Activated CD4-positive, CD25-positive, alpha-beta regulatory T cell treated with anti-CD3 and anti-CD28 coated beads, Interleukin-2, amount 50 U/mL, for 24 hours (primary cell): ENCODE measurements at regions not wholly inside any gene's neighbourhood (a gene's known extent, or its start where the extent isn't known, plus 50 kb on each side); places are given as distances from the start of the nearest gene placed in this dataset.

Experiments
- ATAC-seq, 2 donors: fragments of 150-1000 bp; cut with Tn5 transposase; one replicate each; pipeline ENCODE4 v1.10.0; 2021; ENCODE audit warnings: mild to moderate bottlenecking in 1 of 2, moderate library complexity in 1 of 2

DNA sequence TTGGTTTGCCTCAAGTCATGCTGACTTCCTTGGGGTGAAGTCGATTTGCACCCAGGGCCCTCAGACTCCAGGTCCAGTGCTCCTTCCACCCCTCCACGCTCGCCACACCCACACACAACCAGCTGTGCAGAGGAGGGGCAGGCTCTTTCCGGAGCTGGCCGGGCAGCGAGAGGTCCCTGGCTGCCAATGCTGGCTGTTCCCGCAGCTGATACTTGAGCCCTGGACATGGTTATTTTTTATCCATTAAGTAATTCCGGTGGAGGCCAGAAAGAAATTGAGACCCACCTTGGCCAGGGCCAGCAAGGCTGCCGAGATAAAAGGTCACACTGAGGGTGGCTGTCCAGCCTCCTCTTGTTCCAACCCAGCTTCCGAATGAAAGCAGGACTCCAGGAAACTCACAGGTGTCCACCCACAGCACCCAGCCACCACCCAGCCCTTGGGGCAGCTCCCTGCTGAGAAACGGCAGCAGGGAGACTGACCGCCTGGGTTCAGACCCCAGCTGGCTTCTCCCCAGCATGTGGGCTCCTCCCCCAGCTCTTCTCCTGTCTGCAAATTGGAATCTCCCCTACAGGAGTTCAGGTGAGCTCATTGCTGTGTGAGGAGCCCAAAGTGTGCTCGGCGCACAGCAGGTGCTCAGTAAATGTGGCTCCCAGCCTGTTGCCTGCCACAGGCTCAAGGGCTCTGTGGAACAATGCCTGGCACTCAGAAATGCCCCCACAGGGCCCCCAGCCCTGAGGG lies 77.8 kb downstream of the PDGFA start:
- no peak for ATAC-seq

DNA sequence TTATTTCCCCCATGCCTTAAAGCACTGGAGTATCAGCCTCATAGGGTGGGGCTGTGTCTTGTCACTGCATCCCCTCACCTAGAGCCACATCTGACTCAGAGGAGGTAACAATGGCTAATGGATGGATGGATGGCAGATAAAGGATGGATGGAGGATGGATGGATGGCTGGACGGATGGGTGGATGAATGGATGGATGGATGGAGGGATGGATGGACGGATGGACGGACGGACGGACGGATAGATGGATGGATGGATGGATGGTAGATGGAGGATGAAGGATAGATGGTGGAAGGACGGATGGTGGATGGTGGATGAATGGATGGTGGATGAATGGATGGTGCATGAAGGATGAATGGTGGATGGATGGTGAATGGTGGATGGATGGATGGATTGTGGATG lies 77.2 kb downstream of the PDGFA start:
- no peak for ATAC-seq

- ATAC-seq, result no peak
These were observed 76.3 kb downstream of the PDGFA start for GRCh38 chr7:443279-443833.

DNA sequence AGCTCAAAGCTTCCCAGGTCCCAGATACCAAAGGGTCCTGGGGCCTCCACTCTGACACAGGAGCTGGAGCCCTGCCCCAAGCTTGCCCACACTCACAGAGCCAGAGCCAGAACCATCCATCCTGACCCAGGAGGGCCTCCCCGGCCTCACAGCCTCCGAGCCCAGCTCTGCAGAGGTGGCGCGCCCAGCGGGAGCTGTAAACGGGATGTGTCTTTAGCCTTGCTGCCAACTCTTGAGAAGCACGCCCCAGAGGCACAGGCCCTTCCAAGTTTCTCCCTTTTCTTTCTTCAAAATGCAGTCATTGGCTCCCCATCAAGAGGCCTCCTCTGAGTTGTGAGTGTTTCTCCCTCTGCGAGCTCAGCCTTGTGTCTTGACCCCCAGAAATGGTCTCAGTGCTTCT lies 75.0 kb downstream of the PDGFA start:
- ATAC-seq, result no peak

DNA sequence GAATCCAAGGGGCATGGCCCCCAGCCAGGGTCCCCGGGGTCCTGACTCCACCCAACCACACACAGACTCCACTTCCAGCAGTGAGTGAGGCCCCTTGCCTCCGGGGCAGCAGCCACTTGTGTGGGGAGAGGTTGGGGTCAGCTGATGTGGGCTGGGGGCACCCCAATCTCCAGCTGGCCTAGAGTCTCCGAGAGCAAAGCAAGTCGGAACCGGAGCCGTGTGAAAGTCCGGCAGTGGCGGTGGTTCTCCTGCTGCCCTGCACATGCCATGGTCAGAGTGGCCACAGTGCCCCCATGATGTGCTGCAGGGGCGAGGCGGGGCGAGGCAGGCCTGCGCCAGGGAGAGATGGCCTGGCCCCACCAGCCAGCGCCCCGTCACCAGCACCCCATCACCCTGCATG lies 74.6 kb downstream of the PDGFA start:
- no peak for ATAC-seq

DNA sequence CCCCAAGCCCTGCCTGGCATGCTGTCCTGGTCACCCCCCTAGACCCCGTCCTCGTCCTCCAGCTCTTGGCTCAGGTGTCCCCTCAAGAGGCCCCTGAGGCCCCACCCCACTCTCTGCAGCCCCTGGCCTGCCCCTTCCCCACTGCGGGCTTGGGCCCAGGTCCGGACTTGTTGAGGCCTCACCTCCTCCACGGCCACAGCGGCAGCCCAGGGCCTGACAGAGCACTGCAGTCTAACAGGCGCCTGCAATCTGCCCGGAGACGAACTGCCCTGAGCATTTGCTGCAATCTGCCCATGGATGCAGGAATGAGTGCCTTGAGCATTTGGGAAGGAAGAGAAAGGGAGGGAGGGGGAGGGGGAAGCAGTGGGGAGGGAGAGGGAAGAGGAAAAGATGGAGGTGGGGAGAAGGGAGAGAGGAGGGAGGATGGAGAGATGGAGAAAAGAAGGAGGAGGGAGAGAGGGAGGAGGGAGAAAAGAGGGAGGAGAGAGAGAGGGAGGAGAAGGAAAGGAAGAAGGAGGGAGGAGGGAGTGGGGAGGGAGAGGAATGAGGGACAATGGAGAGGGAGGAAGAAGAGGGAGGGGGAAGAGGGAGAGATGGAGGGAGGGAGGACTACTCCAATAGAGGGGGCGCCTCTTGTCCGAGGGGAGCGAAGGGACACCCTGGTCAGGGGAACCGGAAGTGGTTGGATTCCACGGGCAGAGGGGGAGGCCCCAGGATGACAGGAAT lies 73.9 kb downstream of the PDGFA start:
- ATAC-seq, result no peak

DNA sequence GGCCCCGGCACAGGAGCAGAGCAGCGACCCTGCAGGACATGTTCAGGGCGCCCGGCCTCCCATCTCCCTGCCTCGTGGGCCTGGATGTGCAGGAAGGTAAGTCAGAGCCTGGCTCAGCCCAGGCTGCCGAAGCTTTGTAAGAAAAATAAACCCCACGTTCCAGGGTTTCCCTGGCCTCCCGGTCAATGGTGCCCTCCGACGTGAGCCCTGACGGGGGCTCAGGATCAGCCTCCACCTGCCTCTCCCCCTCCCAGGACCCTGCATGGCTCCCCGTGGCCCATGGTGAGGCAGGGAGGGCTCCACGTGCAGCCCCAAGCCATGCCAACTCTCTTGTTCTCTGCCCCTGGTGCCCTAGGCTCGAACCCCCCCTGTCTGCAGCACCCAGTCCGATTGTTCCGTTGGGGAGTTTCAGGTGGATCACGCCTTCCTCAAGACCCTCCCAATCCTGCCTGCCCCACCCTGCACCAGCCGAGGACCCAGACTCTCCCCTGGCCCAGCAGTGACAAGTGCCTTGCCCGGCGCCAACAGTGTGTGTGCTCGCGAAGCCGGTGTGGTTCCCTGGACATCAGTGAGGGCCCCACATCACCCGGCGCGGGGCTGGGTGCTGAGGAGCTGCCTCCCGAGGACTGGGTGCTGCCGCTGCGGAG lies 73.2 kb downstream of the PDGFA start:
- ATAC-seq, result no peak
